Stimulated activated CD4-positive, alpha-beta T cell treated with anti-CD3 and anti-CD28 coated beads, Interleukin-2, amount 100 ng/mL, for 4 hours (primary cell): ENCODE measurements at regions not wholly inside any gene's neighbourhood (a gene's known extent, or its start where the extent isn't known, plus 50 kb on each side); places are given as distances from the start of the nearest gene placed in this dataset.
"Not testable (repeated sequence)": the region's sequence is repeated elsewhere in the genome, so short reads cannot be mapped to it uniquely, and the experiment has no call there.

Source experiments
- DNase-seq: peaks from one replicate; pipeline ENCODE4 v3.0.0-alpha.2; 2020; ENCODE audit warnings: low read depth

- DNase-seq = no peak
Measured at GRCh38 chr2:14053105-14053504, 579.4 kb upstream of the LRATD1 start.

DNA sequence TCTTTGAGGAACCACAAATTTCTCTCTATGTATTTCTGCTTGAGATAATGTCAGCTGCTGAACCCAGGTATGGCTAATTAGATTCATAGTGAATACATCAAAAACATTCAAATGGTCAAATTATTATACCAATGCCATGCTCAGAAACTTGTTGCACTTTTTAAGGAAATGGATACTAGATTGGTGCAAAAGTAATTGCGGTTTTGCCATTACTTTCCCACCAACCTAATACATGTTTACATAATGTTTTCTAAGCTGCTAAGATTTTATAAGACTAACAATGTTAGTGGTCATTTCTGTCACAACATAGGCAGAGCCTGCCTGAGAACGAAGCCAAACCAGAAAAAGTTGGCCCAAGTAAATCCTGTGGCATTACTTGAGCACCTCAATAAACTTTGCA lies 568.2 kb upstream of the LRATD1 start:
- no peak for DNase-seq

DNA sequence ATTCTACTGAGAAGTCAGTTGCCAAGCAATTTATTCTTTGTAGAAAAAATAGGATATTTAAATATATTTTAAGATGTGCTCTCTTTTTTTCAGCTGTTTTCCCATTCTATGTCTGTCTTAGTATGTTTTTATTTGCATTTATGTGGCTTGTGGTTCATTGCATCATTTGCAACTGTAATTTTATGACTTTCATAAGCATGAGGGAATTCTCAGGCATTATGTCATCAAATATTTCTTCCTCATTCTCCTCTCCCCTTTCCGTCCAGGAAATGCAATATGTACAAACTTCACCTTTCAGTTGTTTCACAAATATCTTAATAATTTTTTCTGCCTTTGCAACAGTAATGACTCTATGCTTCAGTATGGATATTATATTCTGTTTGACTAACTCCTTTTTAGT lies 560.2 kb upstream of the LRATD1 start:
- DNase-seq = no peak

DNA sequence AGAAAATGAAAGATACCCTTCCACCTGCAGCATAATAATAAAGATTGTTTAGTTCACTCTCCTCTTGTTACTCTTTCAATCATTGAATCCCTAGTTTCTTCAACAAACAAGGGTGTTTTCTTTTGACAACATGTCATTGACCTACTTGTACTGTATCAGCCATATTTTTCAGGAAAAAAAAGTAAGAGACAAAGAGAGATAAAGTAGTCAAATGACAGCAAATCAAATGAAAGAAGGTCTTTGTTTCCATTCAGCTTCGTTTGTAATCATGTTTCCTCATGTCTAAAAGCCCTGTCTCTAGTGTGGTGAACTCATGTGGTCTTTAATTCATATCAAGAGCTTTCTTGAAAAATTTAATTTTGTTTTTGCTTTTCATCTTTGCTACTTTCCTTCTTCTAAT lies 557.8 kb upstream of the LRATD1 start:
- no peak for DNase-seq

DNA sequence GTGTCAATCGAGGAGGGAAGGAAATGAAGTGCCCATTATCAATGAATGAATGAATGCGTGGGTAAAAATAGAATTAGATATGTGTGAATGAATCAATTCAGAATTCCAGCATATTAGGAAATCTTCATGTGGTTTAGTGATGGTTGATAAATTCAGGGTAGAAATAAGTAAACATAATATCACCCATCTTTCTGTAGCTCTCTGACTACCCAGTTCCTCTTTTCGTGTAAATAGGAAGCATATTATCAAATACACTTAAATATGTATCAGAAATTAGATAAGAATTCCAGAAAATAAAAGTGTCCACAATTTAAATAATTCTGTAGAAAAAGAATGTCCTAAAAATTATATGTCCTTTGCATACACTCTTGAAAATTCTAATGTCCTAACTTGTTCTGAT lies 552.9 kb upstream of the LRATD1 start:
- no peak for DNase-seq

- no peak for DNase-seq
Measured at GRCh38 chr2:14081521-14081920, 551.0 kb upstream of the LRATD1 start.

DNA sequence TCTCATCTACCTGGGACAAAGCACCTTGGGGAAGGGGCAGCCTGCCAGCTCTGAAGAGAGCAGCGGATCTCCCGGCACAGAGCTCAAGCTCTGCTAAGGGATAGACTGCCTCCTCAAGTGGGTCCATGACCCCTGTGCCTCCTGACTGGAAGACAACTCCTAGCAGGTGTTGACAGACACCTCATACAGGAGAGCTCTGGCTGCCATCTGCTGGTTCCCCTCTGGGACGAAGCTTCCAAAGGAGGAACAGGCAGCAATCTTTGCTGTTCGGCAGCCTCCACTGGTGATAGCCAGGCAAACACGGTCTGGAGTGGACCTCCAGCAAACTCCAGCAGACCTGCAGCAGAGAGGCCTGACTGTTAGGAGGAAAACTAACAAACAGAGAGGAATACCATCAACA lies 549.9 kb upstream of the LRATD1 start:
- no peak for DNase-seq

- DNase-seq = no peak
Measured at GRCh38 chr2:14094592-14094991, 537.9 kb upstream of the LRATD1 start.

DNA sequence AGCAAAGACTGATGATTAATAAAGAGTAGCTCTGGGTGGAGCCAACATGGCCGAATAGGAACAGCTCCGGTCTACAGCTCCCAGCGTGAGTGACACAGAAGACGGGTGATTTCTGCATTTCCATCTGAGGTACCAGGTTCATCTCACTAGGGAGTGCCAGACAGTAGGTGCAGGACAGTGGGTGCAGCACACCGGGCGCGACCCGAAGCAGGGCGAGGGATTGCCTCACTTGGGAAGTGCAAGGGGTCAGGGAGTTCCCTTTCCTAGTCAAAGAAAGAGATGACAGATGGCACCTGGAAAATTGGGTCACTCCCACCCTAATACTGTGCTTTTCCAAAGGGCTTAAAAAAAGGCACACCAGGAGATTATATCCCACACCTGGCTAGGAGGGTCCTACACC lies 533.4 kb upstream of the LRATD1 start:
- DNase-seq = not testable (repeated sequence)

- DNase-seq = no peak
Measured at GRCh38 chr2:14114275-14114674, 518.2 kb upstream of the LRATD1 start.

- DNase-seq = no peak
Measured at GRCh38 chr2:14120376-14120775, 512.1 kb upstream of the LRATD1 start.

- no peak for DNase-seq
Measured at GRCh38 chr2:14123436-14124103, 508.9 kb upstream of the LRATD1 start.

DNA sequence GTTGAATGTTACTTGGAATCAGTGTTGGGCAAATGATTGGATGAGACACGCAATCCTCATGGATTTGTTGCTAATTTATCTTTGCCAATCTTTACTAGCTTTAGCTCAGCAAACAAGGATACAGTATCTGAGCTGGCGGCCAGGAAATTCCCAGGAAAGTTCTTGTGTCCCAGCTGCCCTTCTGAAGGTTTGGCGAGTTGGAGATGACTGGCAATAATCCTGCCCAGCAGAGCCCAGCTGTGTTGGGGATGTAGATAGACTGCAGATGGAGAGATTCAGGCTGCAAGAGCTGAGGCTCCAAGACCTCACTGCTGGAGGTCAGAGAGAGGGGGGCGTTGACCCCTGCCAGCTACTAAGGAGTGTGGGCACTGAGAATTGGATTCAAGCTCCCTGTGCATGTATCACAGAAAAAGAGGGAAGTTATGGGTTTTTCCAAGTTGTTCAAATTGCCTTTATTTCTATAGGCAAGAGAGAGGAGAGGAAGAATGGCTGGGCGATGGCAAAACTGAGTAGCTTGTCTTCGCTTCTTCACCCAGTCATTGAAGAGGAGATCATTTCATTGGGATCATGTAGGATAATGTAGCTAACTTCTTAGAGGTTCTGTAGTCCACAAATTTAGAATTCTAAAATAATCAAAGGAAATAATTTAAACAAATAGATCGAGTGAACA lies 506.8 kb upstream of the LRATD1 start:
- no peak for DNase-seq

DNA sequence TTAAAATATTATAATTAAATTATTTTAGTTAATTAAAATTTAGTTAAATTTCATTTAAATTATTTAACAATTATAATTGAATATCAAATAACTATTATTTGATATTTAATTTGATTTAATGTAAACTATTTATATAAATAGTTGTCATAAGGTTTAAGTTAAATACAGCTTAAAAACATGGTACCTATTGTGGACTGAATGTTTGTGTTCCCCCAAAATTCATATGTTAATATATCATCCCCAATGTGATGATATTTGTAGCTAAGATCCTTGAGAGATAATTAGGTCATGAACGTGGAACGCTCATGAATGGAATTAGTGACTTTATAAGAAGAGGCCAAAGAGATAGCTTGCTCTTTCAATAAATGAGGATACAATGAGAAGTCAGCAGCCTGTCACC lies 505.7 kb upstream of the LRATD1 start:
- no peak for DNase-seq

DNA sequence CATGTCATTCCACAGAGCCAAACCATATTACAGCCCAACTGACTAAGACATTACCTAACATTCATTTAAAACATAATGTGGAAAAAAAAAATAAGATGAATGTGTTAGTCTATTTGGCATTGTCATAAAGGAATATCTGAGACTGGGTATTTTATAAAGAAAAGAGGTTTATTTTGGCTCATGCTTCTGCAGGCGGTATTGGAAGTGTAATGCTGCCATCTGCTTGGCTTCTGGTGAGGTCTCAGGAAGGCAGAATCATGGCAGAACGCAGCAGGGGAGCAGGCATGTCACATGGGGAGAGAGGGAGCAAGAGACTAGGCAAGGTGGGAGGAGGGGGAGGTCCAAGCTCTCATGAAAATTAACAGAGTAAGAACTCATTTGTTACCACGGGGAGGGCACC lies 504.8 kb upstream of the LRATD1 start:
- no peak for DNase-seq

DNA sequence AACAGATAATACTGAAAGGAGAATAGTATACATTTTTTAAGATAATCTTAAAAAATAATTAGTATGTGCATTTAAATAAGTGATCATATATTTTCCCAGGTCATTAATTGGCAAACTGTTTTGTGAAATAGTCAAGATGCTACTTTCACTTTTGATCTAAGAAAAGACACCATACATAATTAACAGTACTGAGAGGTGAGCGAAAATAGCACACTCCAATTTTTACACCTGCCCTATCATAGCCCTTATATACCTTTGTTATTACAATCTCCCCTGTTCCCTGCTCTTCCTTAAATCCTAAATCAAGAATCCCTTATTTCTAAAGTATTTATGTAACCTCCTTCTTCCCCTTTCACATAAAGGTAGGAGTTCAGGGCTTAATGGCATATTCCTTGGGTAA lies 500.1 kb upstream of the LRATD1 start:
- no peak for DNase-seq

- no peak for DNase-seq
Measured at GRCh38 chr2:14134771-14135170, 497.7 kb upstream of the LRATD1 start.

DNA sequence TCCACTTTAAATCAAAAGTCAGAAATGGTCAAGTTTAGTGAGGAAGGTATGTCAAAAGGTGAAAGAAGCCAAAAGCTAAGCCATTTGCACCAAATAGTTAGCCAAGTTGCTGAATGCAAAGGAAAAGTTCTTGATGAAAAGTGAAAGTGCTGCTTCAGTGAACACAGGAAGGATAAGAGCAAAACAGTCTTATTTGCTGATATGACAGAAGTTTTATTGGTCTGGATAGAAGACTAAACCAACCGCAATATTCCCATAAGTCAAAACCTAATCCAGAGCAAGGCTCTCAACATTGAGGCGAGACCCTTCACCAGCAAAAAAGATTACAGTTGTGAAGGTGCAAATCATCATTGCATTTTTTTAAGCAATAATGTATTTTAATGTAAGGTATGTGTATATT lies 496.5 kb upstream of the LRATD1 start:
- DNase-seq = no peak

DNA sequence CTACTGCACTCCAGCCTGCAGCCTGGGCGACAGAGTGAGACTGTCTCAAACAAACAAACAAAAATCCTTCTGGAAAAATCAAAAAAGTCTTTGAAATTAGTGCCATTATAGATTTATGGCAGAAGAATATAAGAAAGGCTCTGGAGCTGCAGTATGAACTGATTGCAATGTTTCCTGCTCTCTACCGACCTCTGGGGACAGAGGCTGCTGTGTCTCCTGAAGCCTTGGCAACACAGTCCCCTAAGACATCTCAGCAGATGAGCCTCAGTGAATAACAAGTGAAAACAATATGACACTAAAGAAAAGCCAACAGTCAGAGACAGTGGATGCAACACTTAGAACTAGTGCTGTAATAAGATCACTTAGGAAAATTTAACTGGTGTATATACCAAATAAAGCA lies 494.9 kb upstream of the LRATD1 start:
- DNase-seq = no peak

GRCh38 chr2:14140009-14140550 lies 492.4 kb upstream of the LRATD1 start:
- DNase-seq = no peak

DNA sequence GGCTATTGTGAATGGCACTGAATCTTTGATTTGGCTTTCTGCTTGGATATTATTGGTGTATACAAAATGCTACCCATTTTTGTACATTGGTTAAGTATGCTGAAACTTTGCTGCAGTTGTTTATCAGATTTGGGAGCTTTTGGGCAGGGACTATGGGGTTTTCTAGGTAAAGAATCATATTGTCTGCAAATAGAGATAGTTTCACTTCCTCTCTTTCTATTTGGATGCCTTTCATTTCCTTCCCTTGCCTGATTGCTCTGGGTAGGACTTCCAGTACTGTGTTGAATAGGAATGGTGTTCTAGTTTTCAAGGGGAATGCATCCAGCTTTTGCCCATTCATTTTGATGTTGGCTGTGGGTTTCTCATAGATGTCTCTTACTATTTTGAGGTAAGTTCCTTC lies 489.1 kb upstream of the LRATD1 start:
- DNase-seq = no peak

DNA sequence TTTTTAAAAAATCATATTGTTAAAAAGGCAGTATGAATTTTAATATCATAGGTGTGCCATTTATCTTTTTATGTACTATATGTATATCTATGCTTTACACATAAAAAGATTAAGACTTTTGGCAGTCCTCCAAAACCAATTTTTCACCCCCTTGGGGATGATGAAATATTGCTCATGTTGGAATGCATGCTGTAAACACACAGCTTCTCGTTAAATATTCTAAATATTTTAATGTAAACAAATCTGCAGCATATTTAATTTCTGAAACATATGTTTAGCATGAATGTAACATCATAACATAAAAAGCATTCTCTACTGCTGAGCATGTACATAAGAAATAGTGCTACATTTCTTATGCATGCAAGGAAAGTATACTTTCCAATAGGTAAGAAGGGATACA lies 484.3 kb upstream of the LRATD1 start:
- DNase-seq = no peak

DNA sequence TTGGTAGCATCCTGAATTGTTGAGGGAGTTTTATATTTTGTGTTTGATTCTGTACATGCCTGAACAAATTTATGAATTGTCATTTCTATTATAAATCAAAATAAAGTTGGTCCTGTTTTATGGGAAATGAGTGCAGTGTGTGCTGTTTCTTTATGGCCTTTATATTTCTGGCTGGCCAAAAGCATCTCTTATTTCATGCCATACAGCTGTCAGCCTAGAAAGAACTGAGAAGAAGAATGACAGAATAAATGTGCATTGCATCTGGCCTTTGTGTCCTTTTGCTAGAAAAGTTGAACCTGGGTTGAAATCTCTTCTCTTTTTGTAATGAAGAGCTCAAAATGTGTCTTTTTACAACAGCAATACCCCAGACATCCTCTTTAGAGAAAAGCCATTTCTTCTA lies 474.7 kb upstream of the LRATD1 start:
- DNase-seq = no peak

GRCh38 chr2:14180333-14180732 lies 452.2 kb upstream of the LRATD1 start:
- no peak for DNase-seq
